Retinal pigment epithelial cell (primary cell): ENCODE measurements at regions not wholly inside any gene's neighbourhood (a gene's known extent, or its start where the extent isn't known, plus 50 kb on each side); places are given as distances from the start of the nearest gene placed in this dataset.
A peak's percentile ranks its signal among the peaks of the same experiment; 100 is the strongest.
"Not testable (repeated sequence)": the region's sequence is repeated elsewhere in the genome, so short reads cannot be mapped to it uniquely, and the experiment has no call there.

ENCODE experiments used
- DNase-seq: peaks from one replicate; pipeline ENCODE4 v3.0.0-alpha.2; 2010; ENCODE audit warnings: low read depth
- H3K4me3 ChIP-seq: 2 replicates; pipeline ENCODE4 v1.5.1; 2011; ENCODE audit warnings: mild to moderate bottlenecking, low read length, control low read depth, moderate library complexity
- CTCF ChIP-seq: conservative IDR thresholded peaks from 2 replicates; pipeline ENCODE4 v1.5.1; 2011; ENCODE audit warnings: low read depth, low read length, control low read depth, inconsistent platforms

- no peak overlapping the region for H3K4me3 ChIP-seq
- no peak for TF ChIP-seq CTCF
- no peak for DNase-seq
Measured at GRCh38 chr3:21220944-21221343, 530.1 kb downstream of the ZNF385D start.

- no peak for DNase-seq
- no peak overlapping the region for H3K4me3 ChIP-seq
- TF ChIP-seq CTCF: peak; percentile 44
Measured at GRCh38 chr3:21216598-21216997, 534.4 kb downstream of the ZNF385D start.

GRCh38 chr3:21204122-21204521 is 546.9 kb downstream of the ZNF385D start:
- DNase-seq, H3K4me3 ChIP-seq: not testable (repeated sequence)

GRCh38 chr3:21195203-21195602 is 555.8 kb downstream of the ZNF385D start:
- no peak for DNase-seq
- TF ChIP-seq CTCF: no peak
- H3K4me3 ChIP-seq: no peak overlapping the region

GRCh38 chr3:21194036-21194435 is 557.0 kb downstream of the ZNF385D start:
- not testable (repeated sequence) for DNase-seq, H3K4me3 ChIP-seq

- DNase-seq: no peak
- H3K4me3 ChIP-seq: no peak overlapping the region
- TF ChIP-seq CTCF: no peak
Measured at GRCh38 chr3:21188459-21188858, 562.6 kb downstream of the ZNF385D start.

GRCh38 chr3:21185816-21186314 is 565.1 kb downstream of the ZNF385D start:
- no peak overlapping the region for H3K4me3 ChIP-seq
- TF ChIP-seq CTCF: no peak
- no peak for DNase-seq

- DNase-seq: peak; percentile 77
- H3K4me3 ChIP-seq: no peak overlapping the region
- TF ChIP-seq CTCF: no peak
Measured at GRCh38 chr3:21174461-21174860, 576.5 kb downstream of the ZNF385D start.
